ENCODE measurements at regions not wholly inside any gene's neighbourhood (a gene's known extent, or its start where the extent isn't known, plus 50 kb on each side); places are given as distances from the start of the nearest gene placed in this dataset.

DNA sequence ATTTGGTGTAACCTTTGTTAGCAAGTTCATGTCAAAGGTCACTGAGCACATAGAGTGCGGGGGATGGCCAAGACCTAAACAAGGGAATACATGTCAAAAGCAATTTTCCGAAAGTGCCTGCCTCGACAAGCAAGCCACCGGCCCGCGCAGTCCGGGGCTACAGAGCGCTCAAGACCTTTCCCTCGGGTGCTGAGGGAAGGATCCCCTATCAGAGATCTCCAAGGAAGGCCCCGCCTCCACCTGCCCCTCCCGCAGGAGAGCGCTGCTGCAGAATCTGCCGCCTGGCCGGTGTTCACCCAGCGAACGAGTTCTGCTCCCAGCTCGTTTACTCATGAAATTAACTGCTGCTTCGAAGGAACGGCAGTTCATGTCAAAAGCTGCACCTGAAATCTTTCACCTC lies 252.7 kb downstream of the BMP7 start:
- no peak overlapping the region for H3K4me3 Mint-ChIP-seq
- DNase-seq (no peak), ATAC-seq (no peak)
- H3K36me3 Mint-ChIP-seq (ENCODE audit: insufficient read depth) = no peaks in the 10 kb centered on the region
- H3K4me1 Mint-ChIP-seq (ENCODE audit: low read depth) = no peaks in the 10 kb centered on the region
- no peaks in the 10 kb centered on the region for H3K9me3 Mint-ChIP-seq
- peaks cover 36% of the 10 kb centered on the region for H3K27me3 Mint-ChIP-seq (ENCODE audit: low read depth)

GRCh38 chr20:57020364-57020763 lies 246.1 kb downstream of the BMP7 start:
- no peak for DNase-seq
- Mint-ChIP-seq H3K4me1 (ENCODE audit: low read depth) (no peaks in the 10 kb centered on the region), H3K27me3 (ENCODE audit: low read depth) (peaks cover 31% of the 10 kb centered on the region), H3K4me3 (no peak overlapping the region), H3K9me3 (no peaks in the 10 kb centered on the region), H3K36me3 (ENCODE audit: insufficient read depth) (no peaks in the 10 kb centered on the region)
- ATAC-seq = no peak

GRCh38 chr20:57022306-57022705 lies 244.1 kb downstream of the BMP7 start:
- ATAC-seq (no peak), DNase-seq (no peak)
- H3K9me3 Mint-ChIP-seq = no peaks in the 10 kb centered on the region
- H3K4me3 Mint-ChIP-seq = no peak overlapping the region
- H3K36me3 Mint-ChIP-seq (ENCODE audit: insufficient read depth) = no peaks in the 10 kb centered on the region
- H3K4me1 Mint-ChIP-seq (ENCODE audit: low read depth) = no peaks in the 10 kb centered on the region
- peaks cover 29% of the 10 kb centered on the region for H3K27me3 Mint-ChIP-seq (ENCODE audit: low read depth)

GRCh38 chr20:57023007-57023406 lies 243.4 kb downstream of the BMP7 start:
- DNase-seq (no peak), ATAC-seq (no peak)
- Mint-ChIP-seq H3K36me3 (ENCODE audit: insufficient read depth) (no peaks in the 10 kb centered on the region), H3K4me1 (ENCODE audit: low read depth) (no peaks in the 10 kb centered on the region), H3K27me3 (ENCODE audit: low read depth) (peaks cover 29% of the 10 kb centered on the region), H3K9me3 (no peaks in the 10 kb centered on the region), H3K4me3 (no peak overlapping the region)

DNA sequence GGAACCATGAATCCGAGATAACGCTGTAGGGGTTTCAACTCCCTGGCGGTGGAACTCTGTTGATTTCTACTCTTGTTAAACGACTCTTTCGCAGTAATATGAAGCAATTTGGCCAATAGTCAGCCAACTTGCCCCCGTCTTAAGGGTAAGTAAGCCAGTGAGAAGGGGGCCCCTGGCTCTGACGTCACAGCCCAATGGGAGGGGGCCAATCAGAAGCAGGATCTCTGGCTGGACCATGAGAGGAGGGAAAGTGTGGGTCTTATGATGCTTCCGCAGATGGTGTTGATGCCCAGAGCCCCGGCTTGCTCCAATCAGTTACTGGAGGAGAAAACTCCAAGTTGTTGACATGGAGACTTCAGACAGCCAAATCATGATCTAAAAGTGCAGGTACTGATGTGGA lies 242.4 kb downstream of the BMP7 start:
- Mint-ChIP-seq H3K27me3 (ENCODE audit: low read depth) (peaks cover 27% of the 10 kb centered on the region), H3K36me3 (ENCODE audit: insufficient read depth) (no peaks in the 10 kb centered on the region), H3K4me1 (ENCODE audit: low read depth) (no peaks in the 10 kb centered on the region), H3K4me3 (no peak overlapping the region), H3K9me3 (no peaks in the 10 kb centered on the region)
- DNase-seq (no peak), ATAC-seq (no peak)

GRCh38 chr20:57024849-57025248 lies 241.6 kb downstream of the BMP7 start:
- ATAC-seq (no peak), DNase-seq (no peak)
- no peaks in the 10 kb centered on the region for H3K4me1 Mint-ChIP-seq (ENCODE audit: low read depth)
- peaks cover 29% of the 10 kb centered on the region for H3K27me3 Mint-ChIP-seq (ENCODE audit: low read depth)
- no peak overlapping the region for H3K4me3 Mint-ChIP-seq
- H3K36me3 Mint-ChIP-seq (ENCODE audit: insufficient read depth) = no peaks in the 10 kb centered on the region
- H3K9me3 Mint-ChIP-seq = no peaks in the 10 kb centered on the region

- Mint-ChIP-seq H3K27me3 (ENCODE audit: low read depth) (peaks cover 27% of the 10 kb centered on the region), H3K4me3 (no peak overlapping the region), H3K36me3 (ENCODE audit: insufficient read depth) (no peaks in the 10 kb centered on the region), H3K4me1 (ENCODE audit: low read depth) (no peaks in the 10 kb centered on the region), H3K9me3 (no peaks in the 10 kb centered on the region)
- ATAC-seq (no peak), DNase-seq (no peak)
Measured at GRCh38 chr20:57025261-57025660, 241.2 kb downstream of the BMP7 start.

- ATAC-seq = no peak
- peaks cover 22% of the 10 kb centered on the region for H3K27me3 Mint-ChIP-seq (ENCODE audit: low read depth)
- DNase-seq = no peak
Measured at GRCh38 chr20:57025666-57026224, 240.7 kb downstream of the BMP7 start.

DNA sequence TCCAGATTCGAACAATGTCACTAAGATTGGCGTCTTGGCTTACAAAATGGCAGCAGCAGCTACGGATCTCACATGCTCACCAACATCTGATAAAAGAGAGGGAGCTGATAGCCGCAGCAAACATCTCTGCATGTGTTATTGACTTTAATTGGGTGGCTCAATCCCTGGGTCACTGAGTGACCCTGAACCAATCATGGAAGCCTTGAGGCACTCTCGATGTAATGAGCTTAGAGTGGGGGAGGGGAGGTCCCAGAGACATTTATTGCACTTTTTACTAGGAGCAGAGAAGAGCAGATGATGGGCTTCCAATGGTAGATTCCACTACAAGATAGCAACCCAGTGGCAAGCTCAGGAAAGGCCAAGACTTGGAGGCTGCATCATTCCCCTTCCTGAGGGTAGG lies 238.7 kb downstream of the BMP7 start:
- Mint-ChIP-seq H3K27me3 (ENCODE audit: low read depth) (peaks cover 9% of the 10 kb centered on the region), H3K9me3 (no peaks in the 10 kb centered on the region), H3K4me1 (ENCODE audit: low read depth) (no peaks in the 10 kb centered on the region), H3K36me3 (ENCODE audit: insufficient read depth) (no peaks in the 10 kb centered on the region), H3K4me3 (no peak overlapping the region)
- ATAC-seq = no peak
- no peak for DNase-seq

More at GRCh38 chr20:57025666-57026224, 240.7 kb downstream of the BMP7 start:
- Mint-ChIP-seq H3K36me3 (ENCODE audit: insufficient read depth) (no peaks in the 10 kb centered on the region), H3K9me3 (no peaks in the 10 kb centered on the region), H3K4me1 (ENCODE audit: low read depth) (no peaks in the 10 kb centered on the region), H3K4me3 (no peak overlapping the region)

GRCh38 chr20:57030611-57031600 lies 235.5 kb downstream of the BMP7 start:
- Mint-ChIP-seq H3K4me3 (no peak overlapping the region), H3K9me3 (peaks cover 5% of the 10 kb centered on the region), H3K4me1 (ENCODE audit: low read depth) (no peaks in the 10 kb centered on the region), H3K27me3 (ENCODE audit: low read depth) (peaks cover 19% of the 10 kb centered on the region), H3K36me3 (ENCODE audit: insufficient read depth) (no peaks in the 10 kb centered on the region)
- DNase-seq (no peak), ATAC-seq (no peak)

GRCh38 chr20:57031867-57032355 lies 234.5 kb downstream of the BMP7 start:
- ATAC-seq (no peak), DNase-seq (no peak)
- H3K9me3 Mint-ChIP-seq = peaks cover 5% of the 10 kb centered on the region
- no peak overlapping the region for H3K4me3 Mint-ChIP-seq
- no peaks in the 10 kb centered on the region for H3K36me3 Mint-ChIP-seq (ENCODE audit: insufficient read depth)
- peaks cover 25% of the 10 kb centered on the region for H3K27me3 Mint-ChIP-seq (ENCODE audit: low read depth)
- no peaks in the 10 kb centered on the region for H3K4me1 Mint-ChIP-seq (ENCODE audit: low read depth)

DNA sequence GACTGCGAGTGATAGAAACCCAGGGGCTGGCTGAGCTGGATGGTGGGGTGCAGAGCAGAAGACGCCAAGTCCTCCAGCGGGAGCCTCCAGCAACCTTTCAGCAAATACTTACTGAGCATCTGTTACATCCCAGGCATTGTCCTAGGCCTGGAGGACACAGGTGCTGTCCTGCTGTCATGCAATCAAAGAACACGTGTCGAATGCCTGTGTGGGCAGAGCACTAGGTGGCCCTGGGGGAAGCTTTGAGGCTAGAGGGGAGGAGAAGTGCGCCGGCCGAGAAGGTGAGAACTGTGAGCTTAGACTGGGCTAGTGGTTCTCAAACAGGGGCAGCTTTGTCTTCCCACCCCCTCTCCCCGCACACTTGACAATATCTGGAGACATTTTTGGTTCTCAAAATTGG lies 233.6 kb downstream of the BMP7 start:
- no peak for DNase-seq
- Mint-ChIP-seq H3K27me3 (ENCODE audit: low read depth) (peaks cover 25% of the 10 kb centered on the region), H3K4me3 (no peak overlapping the region), H3K36me3 (ENCODE audit: insufficient read depth) (no peaks in the 10 kb centered on the region), H3K9me3 (peaks cover 5% of the 10 kb centered on the region), H3K4me1 (ENCODE audit: low read depth) (no peaks in the 10 kb centered on the region)
- ATAC-seq = no peak

DNA sequence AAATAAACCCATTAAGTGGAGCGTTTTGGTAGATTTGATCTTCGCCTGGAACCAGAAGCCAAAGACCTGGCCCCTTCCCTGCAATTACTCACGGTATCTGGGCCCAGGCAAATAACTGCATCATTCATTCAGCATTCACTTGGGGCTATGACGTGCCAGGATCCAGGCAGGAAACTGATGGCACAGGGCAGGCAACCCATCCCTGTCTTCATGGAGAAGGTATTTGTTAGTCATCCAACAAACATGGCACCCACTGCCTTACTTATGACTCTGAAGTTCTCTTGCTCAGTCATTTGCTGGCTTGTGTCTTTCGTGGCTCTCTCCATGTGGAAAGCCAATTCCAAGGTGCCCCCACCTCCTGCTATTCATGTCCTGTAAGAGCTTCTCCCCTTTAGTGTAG lies 232.4 kb downstream of the BMP7 start:
- H3K27me3 Mint-ChIP-seq (ENCODE audit: low read depth) = peaks cover 21% of the 10 kb centered on the region
- no peak for DNase-seq
- ATAC-seq = no peak
- H3K4me3 Mint-ChIP-seq = no peak overlapping the region
- peaks cover 5% of the 10 kb centered on the region for H3K9me3 Mint-ChIP-seq
- no peaks in the 10 kb centered on the region for H3K4me1 Mint-ChIP-seq (ENCODE audit: low read depth)
- H3K36me3 Mint-ChIP-seq (ENCODE audit: insufficient read depth) = no peaks in the 10 kb centered on the region

GRCh38 chr20:57037689-57038088 lies 228.8 kb downstream of the BMP7 start:
- ATAC-seq (no peak), DNase-seq (no peak)
- no peaks in the 10 kb centered on the region for H3K4me1 Mint-ChIP-seq (ENCODE audit: low read depth)
- H3K9me3 Mint-ChIP-seq = peaks cover 5% of the 10 kb centered on the region
- peaks cover 19% of the 10 kb centered on the region for H3K27me3 Mint-ChIP-seq (ENCODE audit: low read depth)
- no peak overlapping the region for H3K4me3 Mint-ChIP-seq
- no peaks in the 10 kb centered on the region for H3K36me3 Mint-ChIP-seq (ENCODE audit: insufficient read depth)
